Head of caudate nucleus (tissue), 42 donors: ENCODE measurements at regions not wholly inside any gene's neighbourhood (a gene's known extent, or its start where the extent isn't known, plus 50 kb on each side); places are given as distances from the start of the nearest gene placed in this dataset.
A peak's percentile ranks its signal among the peaks of the same experiment; 100 is the strongest.
"Not testable (repeated sequence)": the region's sequence is repeated elsewhere in the genome, so short reads cannot be mapped to it uniquely, and the experiment has no call there.

Source experiments
- DNase-seq, 42 donors: peaks; one replicate each; pipeline versions ENCODE4 v3.0.0 to v3.0.0-alpha.2; 2020 to 2021; ENCODE audit warnings: mixed read lengths in 7 of 42
- intact Hi-C: fragments of 100-400 bp; cut with DNase I; formaldehyde crosslinking; loops from one replicate; pipeline ENCODE4 v1.15.0; 2022

- no peak for DNase-seq
- intact Hi-C loops: no loop called here
Measured at GRCh38 chr20:33908336-33908735, 85.4 kb upstream of the RALY start.

DNA sequence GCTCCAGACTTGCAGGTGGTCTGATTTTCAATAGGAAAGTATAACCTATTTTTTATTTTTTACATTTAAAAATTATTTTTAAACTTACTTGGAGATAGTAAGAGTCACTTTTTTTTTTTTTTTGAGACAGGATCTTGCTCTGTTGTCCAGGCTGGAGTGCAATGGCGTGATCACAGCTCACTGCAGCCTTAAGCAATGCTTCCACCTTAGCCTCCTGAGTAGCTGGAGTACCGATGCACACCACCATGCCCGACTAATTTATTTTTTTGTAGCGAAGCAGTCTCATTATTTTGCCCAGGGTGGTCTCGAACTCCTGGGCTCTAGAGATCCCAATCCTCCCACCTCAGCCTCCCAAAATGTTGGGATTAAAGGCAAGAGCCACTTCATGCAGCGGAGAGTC lies 84.8 kb upstream of the RALY start:
- intact Hi-C loops: no loop called here
- no peak for DNase-seq

GRCh38 chr20:33909331-33909921 lies 84.3 kb upstream of the RALY start:
- DNase-seq: no peak
- intact Hi-C loops: no loop called here

DNA sequence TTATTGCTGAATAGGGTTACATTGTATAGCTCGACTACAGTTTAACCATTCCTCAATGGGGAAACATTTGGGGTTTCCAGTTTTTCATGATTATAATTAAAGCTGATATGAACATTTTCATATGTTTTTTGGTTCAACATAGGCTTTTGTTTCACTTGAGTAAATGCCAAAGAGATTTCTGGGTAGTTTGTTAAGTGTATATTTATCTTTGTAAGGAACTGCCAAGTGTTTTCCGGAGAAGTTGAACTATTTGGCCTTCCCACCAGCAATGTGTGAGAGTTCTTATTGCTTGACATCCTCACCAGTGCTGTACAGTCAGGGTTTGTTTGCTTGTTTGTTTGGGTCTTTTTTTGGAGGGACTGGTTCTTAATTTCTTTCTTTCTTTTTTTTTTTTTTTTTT lies 83.7 kb upstream of the RALY start:
- intact Hi-C loops: no loop called here
- DNase-seq: no peak

DNA sequence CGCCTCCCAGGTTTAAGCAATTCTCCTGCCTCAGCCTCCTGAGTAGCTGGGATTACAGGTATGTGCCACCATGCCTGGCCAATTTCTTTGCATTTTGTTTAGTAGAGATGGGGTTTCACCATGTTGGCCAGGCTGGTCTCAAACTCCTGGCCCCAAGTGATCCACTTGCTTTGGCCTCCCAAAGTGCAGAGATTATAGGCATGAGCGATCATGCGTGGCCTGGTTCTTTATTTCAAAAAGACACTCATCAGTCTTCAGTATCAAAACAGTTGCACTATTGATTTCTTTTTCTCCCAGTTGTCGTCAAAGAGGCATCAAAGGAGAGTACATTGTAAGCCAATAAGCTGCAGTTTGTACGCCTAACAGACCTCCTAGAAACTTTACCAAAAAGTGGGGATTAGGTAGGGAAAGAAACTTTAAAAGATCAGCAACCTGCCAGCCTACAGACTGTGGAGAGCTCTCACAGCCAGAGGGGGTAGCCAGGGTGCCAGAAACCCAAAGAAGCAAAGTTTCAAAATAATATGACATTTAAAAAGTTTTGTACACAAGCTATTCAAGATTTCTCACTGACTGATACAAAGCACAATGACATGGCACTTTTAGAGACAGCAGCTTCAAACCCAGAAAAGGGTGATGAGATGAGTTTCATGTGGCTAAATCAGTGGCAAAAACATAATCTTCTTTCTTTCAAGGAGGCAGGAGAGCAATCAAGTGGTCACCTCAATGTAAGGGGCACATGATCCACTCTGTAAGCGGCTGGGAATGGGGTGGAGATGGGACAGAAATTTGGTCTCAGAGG lies 83.0 kb upstream of the RALY start:
- DNase-seq: no peak
- intact Hi-C loops: no loop called here

DNA sequence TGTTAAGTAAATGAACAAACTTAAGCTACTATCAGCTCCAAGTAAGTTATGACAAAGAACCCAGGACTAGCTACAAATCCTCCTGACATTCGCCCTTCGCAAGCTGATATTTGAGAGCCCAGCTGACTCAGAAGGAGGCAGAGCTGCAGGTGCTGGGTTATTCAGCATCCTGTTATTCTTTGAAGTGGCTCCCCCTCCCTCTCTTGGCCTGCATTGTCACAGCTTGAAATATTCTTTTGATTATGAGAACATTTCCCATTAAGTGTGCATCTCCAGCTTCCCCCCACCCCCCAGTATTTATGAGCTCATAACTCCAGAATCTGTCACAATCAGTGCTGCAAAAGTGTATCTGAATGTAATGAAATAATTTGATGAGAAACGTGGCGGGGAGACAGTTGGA lies 78.8 kb upstream of the RALY start:
- no peak for DNase-seq
- intact Hi-C loops: no loop called here

- intact Hi-C loops: no loop called here
- DNase-seq: peak in 22 of 42 donors; percentile 5 to 62 (median 18)
Measured at GRCh38 chr20:33915726-33916331, 77.9 kb upstream of the RALY start.

- intact Hi-C loops: no loop called here
- DNase-seq: no peak
Measured at GRCh38 chr20:33916768-33917167, 76.9 kb upstream of the RALY start.

- intact Hi-C loops: no loop called here
- no peak for DNase-seq
Measured at GRCh38 chr20:33917831-33918525, 75.7 kb upstream of the RALY start.

DNA sequence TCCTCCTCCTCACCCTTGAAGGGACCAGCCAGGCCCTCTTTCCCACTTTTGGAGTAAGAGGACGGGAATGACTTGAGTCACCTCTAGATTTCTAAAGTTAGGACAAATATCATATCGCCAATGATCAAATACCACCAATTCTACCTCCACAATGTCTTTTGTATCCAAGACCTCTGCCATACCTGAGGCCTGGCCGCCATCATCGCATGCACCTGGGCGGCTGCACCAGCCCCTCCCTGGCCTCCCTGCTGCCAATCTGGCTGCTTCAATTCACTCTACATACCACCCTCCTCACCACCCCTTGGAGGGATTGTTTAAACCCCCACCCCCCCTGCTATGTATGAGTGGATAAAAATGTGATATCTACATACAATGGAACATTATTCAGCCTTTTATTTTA lies 75.0 kb upstream of the RALY start:
- DNase-seq: no peak
- intact Hi-C loops: no loop called here

DNA sequence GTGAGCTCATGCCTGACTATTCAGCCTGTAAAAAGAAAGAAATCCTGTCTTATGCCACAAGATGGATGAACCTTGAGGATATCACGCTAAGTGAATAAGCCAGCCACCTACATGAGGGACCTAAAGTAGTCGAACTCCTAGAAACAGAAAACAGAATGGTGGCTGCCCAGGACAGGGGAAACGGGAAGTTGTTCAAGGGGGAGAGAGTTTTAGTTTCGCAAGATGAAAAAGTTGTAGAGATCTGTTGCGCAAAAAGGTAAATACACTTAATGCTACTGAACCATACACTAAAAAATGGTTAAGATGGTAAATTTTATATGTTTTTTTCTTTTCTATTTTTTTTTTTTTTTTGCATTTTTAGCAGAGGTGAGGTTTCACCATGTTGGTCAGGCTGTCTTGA lies 74.1 kb upstream of the RALY start:
- intact Hi-C loops: no loop called here

GRCh38 chr20:33922224-33922623 lies 71.5 kb upstream of the RALY start:
- intact Hi-C loops: no loop called here
- no peak for DNase-seq

More for the DNA sequence above, 74.1 kb upstream of the RALY start:
- no peak for DNase-seq

DNA sequence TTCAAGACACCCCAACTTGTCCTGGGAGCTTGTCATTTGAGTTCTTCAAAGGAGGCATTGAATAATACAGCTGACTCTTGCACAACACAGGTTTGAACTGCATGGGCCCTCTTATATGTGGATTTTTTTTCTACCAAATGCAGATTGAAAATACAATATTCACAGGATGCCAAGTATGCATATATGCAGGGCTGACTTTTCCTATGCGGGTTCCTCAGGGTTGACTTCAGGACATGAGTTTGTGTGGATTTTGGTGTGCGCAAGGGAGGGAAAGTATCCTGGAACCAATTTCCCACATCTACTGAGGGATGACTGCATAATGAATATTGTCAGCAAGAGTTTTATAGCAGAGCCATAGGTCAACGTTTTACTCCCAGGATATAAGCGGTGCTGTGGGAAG lies 70.0 kb upstream of the RALY start:
- intact Hi-C loops: no loop called here

GRCh38 chr20:33925867-33926266 lies 67.8 kb upstream of the RALY start:
- no peak for DNase-seq
- intact Hi-C loops: no loop called here

More for the DNA sequence above, 70.0 kb upstream of the RALY start:
- no peak for DNase-seq

- no peak for DNase-seq
- intact Hi-C loops: no loop called here
Measured at GRCh38 chr20:33926425-33926824, 67.3 kb upstream of the RALY start.

GRCh38 chr20:33927724-33928123 lies 66.0 kb upstream of the RALY start:
- intact Hi-C loops: no loop called here
- no peak for DNase-seq

DNA sequence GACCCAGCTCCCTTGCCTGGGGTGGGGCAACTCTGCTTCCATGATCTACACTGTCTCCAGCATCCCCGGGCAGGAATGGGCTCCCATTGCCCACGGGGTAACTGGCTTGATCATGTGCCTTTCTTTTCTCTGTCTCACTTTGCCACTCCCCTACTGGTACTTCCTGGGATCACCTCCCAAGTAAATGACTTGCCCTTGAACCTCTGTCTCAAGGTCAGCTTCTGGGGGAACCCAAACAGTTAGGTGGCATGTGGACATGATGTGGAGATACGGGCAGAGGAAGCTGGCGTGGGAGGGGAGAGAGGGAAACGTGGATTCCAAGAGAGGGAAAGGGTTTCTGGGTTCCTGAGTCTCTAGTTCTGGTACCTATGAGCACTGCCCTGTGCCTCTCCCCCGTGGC lies 63.8 kb upstream of the RALY start:
- DNase-seq: no peak
- intact Hi-C loops: loop anchor here (5.0 kb wide), 1 partner anchor 142 kb away; no protein-coding TSS in a partner anchor

- DNase-seq: peak; percentile 37 to 91 (median 78)
- intact Hi-C loops: loop anchor here (5.0 kb wide), 1 partner anchor 139 kb away; no protein-coding TSS in a partner anchor
Measured at GRCh38 chr20:33933469-33933909, 60.2 kb upstream of the RALY start.

GRCh38 chr20:33936656-33937055 lies 57.1 kb upstream of the RALY start:
- intact Hi-C loops: no loop called here
- no peak for DNase-seq

DNA sequence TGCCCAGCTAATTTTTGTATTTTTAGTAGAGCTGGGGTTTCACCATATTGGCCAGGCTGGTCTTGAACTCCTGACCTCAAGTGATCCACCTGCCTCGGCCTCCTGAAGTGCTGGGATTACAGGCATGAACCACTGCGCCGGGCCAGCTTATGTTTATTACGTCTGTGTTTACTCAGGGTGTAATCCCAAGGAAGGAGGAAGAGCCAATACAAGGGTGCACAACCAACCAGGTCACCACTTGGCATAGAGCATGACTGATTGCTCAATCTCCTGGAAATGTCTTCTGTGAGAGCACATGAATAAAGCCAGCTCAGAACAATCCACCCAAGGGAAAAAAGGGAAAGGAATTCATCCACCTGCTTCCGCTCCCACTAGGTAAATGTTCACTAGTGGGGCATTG lies 54.7 kb upstream of the RALY start:
- DNase-seq, intact Hi-C loops: not testable (repeated sequence)
